Right atrium auricular region (tissue), 2 donors: ENCODE measurements at regions not wholly inside any gene's neighbourhood (a gene's known extent, or its start where the extent isn't known, plus 50 kb on each side); places are given as distances from the start of the nearest gene placed in this dataset.
"Not testable (repeated sequence)": the region's sequence is repeated elsewhere in the genome, so short reads cannot be mapped to it uniquely, and the experiment has no call there.

Experiments
- DNase-seq: peaks from one replicate; pipeline ENCODE4 v3.0.0-alpha.2; 2019; ENCODE audit warnings: low spot score
- H3K27ac ChIP-seq, 2 donors: fragments of 200-600 bp; sonication (generic); 1 replicate in 1 of 2; 2 replicates in 1 of 2; pipeline ENCODE4 v1.5.1; 2016 to 2019
- H3K27me3 ChIP-seq, 2 donors: fragments of 200-600 bp; sonication (generic); one replicate each; pipeline versions ENCODE4 v1.5.1 to v1.6.0; 2017 to 2019
- H3K36me3 ChIP-seq: fragments of 200-600 bp; sonication (generic); one replicate; pipeline ENCODE4 v1.5.1; 2016
- H3K4me1 ChIP-seq, 2 donors: fragments of 200-600 bp; sonication (generic); one replicate each; pipeline versions ENCODE4 v1.5.1 to v1.6.0; 2017 to 2019
- H3K4me3 ChIP-seq, 2 donors: fragments of 200-600 bp; sonication (generic); 1 replicate in 1 of 2; 2 replicates in 1 of 2; pipeline ENCODE4 v1.5.1; 2017 to 2019; ENCODE audit warnings: mild to moderate bottlenecking in 1 of 2, moderate library complexity in 1 of 2
- H3K9me3 ChIP-seq, 2 donors: fragments of 200-600 bp; sonication (generic); one replicate each; pipeline ENCODE4 v1.5.1; 2019
- CTCF ChIP-seq, 2 donors: fragments of 200-600 bp; sonication (generic); IDR thresholded peaks; one replicate each; pipeline ENCODE4 v1.5.1; 2019; ENCODE audit warnings: antibody characterized with exemption in 2 of 2

DNA sequence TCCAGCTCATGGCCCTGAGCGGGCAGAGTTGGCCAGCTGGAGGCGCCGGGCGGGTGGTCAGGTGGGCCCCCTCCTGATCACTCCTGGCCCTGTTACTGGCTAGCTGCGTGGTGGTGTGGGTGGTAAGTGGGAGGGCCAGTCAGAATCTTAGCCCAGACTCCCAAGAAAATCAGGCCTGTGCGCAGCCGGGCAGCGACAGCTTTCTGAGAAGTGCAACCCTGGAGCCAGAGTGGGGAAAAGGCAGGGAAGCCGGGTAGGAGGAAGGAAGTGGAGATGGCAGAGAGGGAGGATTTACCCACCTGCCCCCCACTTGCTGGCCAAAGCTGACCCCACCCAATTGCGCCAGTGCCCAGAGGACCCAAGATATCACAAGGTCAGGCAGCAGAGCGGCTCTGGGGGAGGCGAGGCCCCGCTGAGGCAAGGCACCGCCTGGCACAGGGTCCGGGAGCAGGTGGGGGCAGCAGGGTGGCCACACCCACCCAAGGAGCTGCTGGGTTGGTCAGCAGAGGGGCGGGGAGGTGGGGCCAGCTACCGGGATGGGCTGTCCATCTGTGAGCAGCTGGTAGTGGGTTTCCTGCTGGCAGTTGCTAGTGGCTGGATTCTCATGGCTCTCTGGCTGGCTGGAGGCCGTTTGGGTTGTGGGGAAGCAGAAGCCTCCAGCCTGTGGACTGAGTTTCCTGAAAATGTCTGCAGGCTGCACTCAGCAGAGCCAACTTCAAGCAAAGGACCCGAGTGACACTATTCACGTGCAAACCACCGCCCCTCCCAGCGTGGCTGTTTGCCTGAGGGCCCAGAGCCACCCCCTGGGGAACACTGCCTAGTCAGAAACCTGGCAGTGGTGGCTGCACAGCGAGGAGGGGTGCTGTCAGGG is 196.4 kb downstream of the IGLL1 start:
- no peaks in the 10 kb centered on the region for H3K9me3 ChIP-seq
- TF ChIP-seq CTCF (IDR thresholded peaks at IDR 0.05): no peak
- H3K4me3 ChIP-seq: no peak overlapping the region
- no peak for DNase-seq
- no peaks in the 10 kb centered on the region for H3K36me3 ChIP-seq
- H3K27ac ChIP-seq: no peak overlapping the region
- H3K4me1 ChIP-seq: no peaks in the 10 kb centered on the region
- no peaks in the 10 kb centered on the region for H3K27me3 ChIP-seq

- TF ChIP-seq CTCF (IDR thresholded peaks at IDR 0.05): no peak
- H3K4me3 ChIP-seq: no peak overlapping the region
- H3K9me3 ChIP-seq: no peaks in the 10 kb centered on the region
- H3K27ac ChIP-seq: no peak overlapping the region
- no peaks in the 10 kb centered on the region for H3K4me1 ChIP-seq
- DNase-seq: no peak
- H3K27me3 ChIP-seq: no peaks in the 10 kb centered on the region
- H3K36me3 ChIP-seq: no peaks in the 10 kb centered on the region
These were observed 197.5 kb downstream of the IGLL1 start for GRCh38 chr22:23382428-23383218.

GRCh38 chr22:23381661-23382427 is 198.2 kb downstream of the IGLL1 start:
- no peaks in the 10 kb centered on the region for H3K27me3 ChIP-seq
- H3K9me3 ChIP-seq: no peaks in the 10 kb centered on the region
- no peak overlapping the region for H3K27ac ChIP-seq
- no peaks in the 10 kb centered on the region for H3K4me1 ChIP-seq
- H3K4me3 ChIP-seq: no peak overlapping the region
- no peaks in the 10 kb centered on the region for H3K36me3 ChIP-seq
- no peak for DNase-seq
- TF ChIP-seq CTCF (IDR thresholded peaks at IDR 0.05): no peak

DNA sequence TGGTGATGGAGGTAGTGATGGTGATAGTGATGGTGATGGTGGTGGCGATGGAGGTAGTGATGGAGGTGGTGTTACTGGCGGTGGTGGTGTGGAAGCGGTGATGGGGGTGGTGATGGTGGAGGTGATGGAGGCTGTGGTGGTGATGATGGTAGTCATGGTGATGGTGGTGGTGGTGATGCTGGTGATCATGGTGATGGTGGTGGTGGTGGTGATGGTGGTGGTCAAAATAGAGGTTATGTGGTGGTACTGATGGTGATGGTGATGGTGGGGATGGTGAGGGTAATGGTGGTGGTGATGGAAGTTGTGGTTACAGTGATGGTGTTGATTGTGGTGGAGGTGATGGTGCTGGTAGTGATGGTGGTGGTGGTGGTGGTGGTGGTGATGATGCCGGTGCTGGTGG is 199.2 kb downstream of the IGLL1 start:
- DNase-seq: no peak
- no peaks in the 10 kb centered on the region for H3K36me3 ChIP-seq
- H3K4me1 ChIP-seq: no peaks in the 10 kb centered on the region
- no peak for TF ChIP-seq CTCF (IDR thresholded peaks at IDR 0.05)
- no peak overlapping the region for H3K4me3 ChIP-seq
- no peaks in the 10 kb centered on the region for H3K27me3 ChIP-seq
- no peaks in the 10 kb centered on the region for H3K9me3 ChIP-seq
- H3K27ac ChIP-seq: no peak overlapping the region

DNA sequence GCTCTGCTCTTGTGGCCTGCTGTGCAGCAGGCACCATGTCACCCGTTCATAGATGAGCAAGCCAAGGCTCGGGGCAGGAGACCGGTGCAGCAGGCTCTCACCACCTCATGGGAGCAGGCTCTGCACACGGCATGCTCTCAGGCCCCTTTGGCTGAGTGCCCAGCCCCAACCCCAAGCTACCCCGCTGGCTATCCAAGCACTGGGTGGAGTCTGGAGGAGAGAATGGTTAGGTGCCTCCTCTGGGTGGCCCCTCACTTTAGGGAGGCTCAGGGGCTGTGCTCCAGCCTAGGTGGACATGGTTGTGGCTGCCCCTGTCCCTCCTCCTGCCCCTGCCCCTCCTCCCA is 199.9 kb downstream of the IGLL1 start:
- no peaks in the 10 kb centered on the region for H3K9me3 ChIP-seq
- no peak overlapping the region for H3K27ac ChIP-seq
- no peak for DNase-seq
- H3K4me1 ChIP-seq: no peaks in the 10 kb centered on the region
- TF ChIP-seq CTCF (IDR thresholded peaks at IDR 0.05): no peak
- no peak overlapping the region for H3K4me3 ChIP-seq
- H3K36me3 ChIP-seq: no peaks in the 10 kb centered on the region
- no peaks in the 10 kb centered on the region for H3K27me3 ChIP-seq

DNA sequence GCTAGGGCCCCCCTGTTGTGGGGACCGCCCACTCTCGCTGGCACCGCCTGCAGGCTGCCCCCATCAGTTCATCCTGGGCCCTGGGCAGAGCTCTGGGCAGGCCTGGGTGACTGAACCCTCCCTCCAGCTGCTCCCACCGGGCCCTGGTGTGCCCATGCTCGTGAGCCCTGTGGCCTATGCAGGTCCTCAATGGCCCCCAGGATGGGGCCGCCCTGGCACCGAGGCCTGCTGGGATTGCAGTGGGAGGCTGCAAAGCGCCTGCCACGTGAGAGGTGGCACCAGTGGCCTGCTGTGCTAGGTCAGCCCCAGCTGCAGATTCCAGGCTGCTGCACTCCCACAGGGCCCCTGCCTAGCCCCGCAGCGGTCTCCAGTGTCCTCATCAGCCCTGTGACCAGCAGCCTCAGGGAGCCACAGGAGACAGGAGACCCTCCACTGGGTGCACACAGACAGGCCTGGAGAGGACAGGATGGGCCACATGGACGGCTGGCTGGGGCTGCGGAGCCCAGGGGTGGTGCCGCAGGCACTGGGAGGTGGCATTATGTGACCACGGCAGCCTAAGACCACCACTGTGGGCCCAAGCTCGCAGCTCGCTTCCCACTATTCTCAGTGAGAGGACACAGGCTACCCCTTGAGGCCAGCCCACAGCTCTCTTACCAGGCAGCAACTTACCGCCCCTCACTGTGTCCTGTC is 199.4 kb downstream of the BCR start:
- H3K27ac ChIP-seq, H3K27me3 ChIP-seq, H3K4me3 ChIP-seq, H3K4me1 ChIP-seq, H3K36me3 ChIP-seq, DNase-seq, H3K9me3 ChIP-seq: not testable (repeated sequence)
